ENCODE measurements at regions not wholly inside any gene's neighbourhood (a gene's known extent, or its start where the extent isn't known, plus 50 kb on each side); places are given as distances from the start of the nearest gene placed in this dataset.
"Not testable (repeated sequence)": the region's sequence is repeated elsewhere in the genome, so short reads cannot be mapped to it uniquely, and the experiment has no call there.

GRCh38 chr3:153463895-153464294 lies 301.9 kb downstream of the RAP2B start:
- Histone ChIP-seq H3K4me3 (ENCODE audit: low read depth, low read length) (no peak overlapping the region), H3K4me1 (ENCODE audit: insufficient read depth) (no peaks in the 10 kb centered on the region), H3K27ac (ENCODE audit: low read depth) (no peak overlapping the region), H3K36me3 (ENCODE audit: insufficient read depth) (no peaks in the 10 kb centered on the region)
- no peak for DNase-seq (ENCODE audit: extremely low spot score)
- 84% methylated on average over 3 of the region's 3 CpGs for WGBS

GRCh38 chr3:153469162-153469561 lies 307.1 kb downstream of the RAP2B start:
- H3K4me3 ChIP-seq (ENCODE audit: low read depth, low read length) = no peak overlapping the region
- DNase-seq (ENCODE audit: extremely low spot score) = no peak
- WGBS = 98% methylated on average over 1 of the region's 1 CpG
- H3K27ac ChIP-seq (ENCODE audit: low read depth) = no peak overlapping the region
- H3K36me3 ChIP-seq (ENCODE audit: insufficient read depth) = no peaks in the 10 kb centered on the region
- H3K4me1 ChIP-seq (ENCODE audit: insufficient read depth) = no peaks in the 10 kb centered on the region

- Histone ChIP-seq H3K4me3 (ENCODE audit: low read depth, low read length) (no peak overlapping the region), H3K4me1 (ENCODE audit: insufficient read depth) (no peaks in the 10 kb centered on the region), H3K36me3 (ENCODE audit: insufficient read depth) (no peaks in the 10 kb centered on the region), H3K27ac (ENCODE audit: low read depth) (no peak overlapping the region)
- 87% methylated on average over 3 of the region's 3 CpGs for WGBS
- DNase-seq (ENCODE audit: extremely low spot score) = no peak
Measured at GRCh38 chr3:153484842-153485241, 322.8 kb downstream of the RAP2B start.

GRCh38 chr3:153495422-153495821 lies 333.4 kb downstream of the RAP2B start:
- H3K4me1 ChIP-seq (ENCODE audit: insufficient read depth) = no peaks in the 10 kb centered on the region
- H3K4me3 ChIP-seq (ENCODE audit: low read depth, low read length) = no peak overlapping the region
- no peaks in the 10 kb centered on the region for H3K36me3 ChIP-seq (ENCODE audit: insufficient read depth)
- no peak for DNase-seq (ENCODE audit: extremely low spot score)
- H3K27ac ChIP-seq (ENCODE audit: low read depth) = no peak overlapping the region

GRCh38 chr3:153502682-153503081 lies 340.7 kb downstream of the RAP2B start:
- H3K27ac ChIP-seq (ENCODE audit: low read depth) = no peak overlapping the region
- H3K4me3 ChIP-seq (ENCODE audit: low read depth, low read length) = no peak overlapping the region
- no peaks in the 10 kb centered on the region for H3K36me3 ChIP-seq (ENCODE audit: insufficient read depth)
- no peak for DNase-seq (ENCODE audit: extremely low spot score)
- no peaks in the 10 kb centered on the region for H3K4me1 ChIP-seq (ENCODE audit: insufficient read depth)
- WGBS = 95% methylated on average over 1 of the region's 1 CpG

- no peak overlapping the region for H3K4me3 ChIP-seq (ENCODE audit: low read depth, low read length)
- no peak for DNase-seq (ENCODE audit: extremely low spot score)
- H3K4me1 ChIP-seq (ENCODE audit: insufficient read depth) = no peaks in the 10 kb centered on the region
- H3K27ac ChIP-seq (ENCODE audit: low read depth) = no peak overlapping the region
- H3K36me3 ChIP-seq (ENCODE audit: insufficient read depth) = no peaks in the 10 kb centered on the region
- WGBS = 89% methylated on average over 7 of the region's 7 CpGs
Measured at GRCh38 chr3:153503873-153504272, 341.8 kb downstream of the RAP2B start.

- not testable (repeated sequence) for H3K36me3 ChIP-seq (ENCODE audit: insufficient read depth); H3K27ac ChIP-seq (ENCODE audit: low read depth); DNase-seq (ENCODE audit: extremely low spot score); H3K4me1 ChIP-seq (ENCODE audit: insufficient read depth); H3K4me3 ChIP-seq (ENCODE audit: low read depth, low read length)
- WGBS = 96% methylated on average over 8 of the region's 13 CpGs
Measured at GRCh38 chr3:153506205-153506604, 344.2 kb downstream of the RAP2B start.

- not testable (repeated sequence) for DNase-seq (ENCODE audit: extremely low spot score); H3K27ac ChIP-seq (ENCODE audit: low read depth)
- 79% methylated on average over 13 of the region's 15 CpGs for WGBS
Measured at GRCh38 chr3:153506686-153507085, 344.7 kb downstream of the RAP2B start.

GRCh38 chr3:153513236-153513635 lies 351.2 kb downstream of the RAP2B start:
- 23% methylated on average over 1 of the region's 1 CpG for WGBS
- H3K4me3 ChIP-seq (ENCODE audit: low read depth, low read length) = no peak overlapping the region
- no peak for DNase-seq (ENCODE audit: extremely low spot score)
- H3K4me1 ChIP-seq (ENCODE audit: insufficient read depth) = no peaks in the 10 kb centered on the region
- no peaks in the 10 kb centered on the region for H3K36me3 ChIP-seq (ENCODE audit: insufficient read depth)
- H3K27ac ChIP-seq (ENCODE audit: low read depth) = no peak overlapping the region

More at GRCh38 chr3:153506686-153507085, 344.7 kb downstream of the RAP2B start:
- not testable (repeated sequence) for H3K4me3 ChIP-seq (ENCODE audit: low read depth, low read length); H3K36me3 ChIP-seq (ENCODE audit: insufficient read depth); H3K4me1 ChIP-seq (ENCODE audit: insufficient read depth)

GRCh38 chr3:153528473-153528872 lies 366.4 kb downstream of the RAP2B start:
- DNase-seq (ENCODE audit: extremely low spot score) = no peak
- Histone ChIP-seq H3K27ac (ENCODE audit: low read depth) (no peak overlapping the region), H3K4me1 (ENCODE audit: insufficient read depth) (no peaks in the 10 kb centered on the region), H3K4me3 (ENCODE audit: low read depth, low read length) (no peak overlapping the region), H3K36me3 (ENCODE audit: insufficient read depth) (no peaks in the 10 kb centered on the region)

- DNase-seq (ENCODE audit: extremely low spot score) = no peak
- Histone ChIP-seq H3K27ac (ENCODE audit: low read depth) (no peak overlapping the region), H3K4me3 (ENCODE audit: low read depth, low read length) (no peak overlapping the region), H3K36me3 (ENCODE audit: insufficient read depth) (no peaks in the 10 kb centered on the region), H3K4me1 (ENCODE audit: insufficient read depth) (no peaks in the 10 kb centered on the region)
- WGBS = 77% methylated on average over 1 of the region's 1 CpG
Measured at GRCh38 chr3:153539263-153539662, 377.2 kb downstream of the RAP2B start.

GRCh38 chr3:153545471-153545870 lies 383.4 kb downstream of the RAP2B start:
- H3K36me3 ChIP-seq (ENCODE audit: insufficient read depth) = no peaks in the 10 kb centered on the region
- no peak for DNase-seq (ENCODE audit: extremely low spot score)
- no peak overlapping the region for H3K27ac ChIP-seq (ENCODE audit: low read depth)
- no peaks in the 10 kb centered on the region for H3K4me1 ChIP-seq (ENCODE audit: insufficient read depth)
- no peak overlapping the region for H3K4me3 ChIP-seq (ENCODE audit: low read depth, low read length)
- 45% methylated on average over 3 of the region's 3 CpGs for WGBS

GRCh38 chr3:153547970-153548369 lies 385.9 kb downstream of the RAP2B start:
- DNase-seq (ENCODE audit: extremely low spot score) = no peak
- H3K4me3 ChIP-seq (ENCODE audit: low read depth, low read length) = no peak overlapping the region
- no peak overlapping the region for H3K27ac ChIP-seq (ENCODE audit: low read depth)
- H3K36me3 ChIP-seq (ENCODE audit: insufficient read depth) = no peaks in the 10 kb centered on the region
- 96% methylated on average over 1 of the region's 1 CpG for WGBS
- H3K4me1 ChIP-seq (ENCODE audit: insufficient read depth) = no peaks in the 10 kb centered on the region

- H3K27ac ChIP-seq (ENCODE audit: low read depth); H3K4me3 ChIP-seq (ENCODE audit: low read depth, low read length); H3K4me1 ChIP-seq (ENCODE audit: insufficient read depth); H3K36me3 ChIP-seq (ENCODE audit: insufficient read depth); DNase-seq (ENCODE audit: extremely low spot score): not testable (repeated sequence)
Measured at GRCh38 chr3:153549686-153550085, 387.7 kb downstream of the RAP2B start.

- Histone ChIP-seq H3K36me3 (ENCODE audit: insufficient read depth) (no peaks in the 10 kb centered on the region), H3K4me3 (ENCODE audit: low read depth, low read length) (no peak overlapping the region), H3K4me1 (ENCODE audit: insufficient read depth) (no peaks in the 10 kb centered on the region), H3K27ac (ENCODE audit: low read depth) (no peak overlapping the region)
- WGBS = 38% methylated on average over 4 of the region's 4 CpGs
- DNase-seq (ENCODE audit: extremely low spot score) = no peak
Measured at GRCh38 chr3:153551536-153552285, 389.7 kb downstream of the RAP2B start.

Measured in urinary bladder (tissue), 3 donors.